GM23338 (cell line): ENCODE measurements at regions not wholly inside any gene's neighbourhood (a gene's known extent, or its start where the extent isn't known, plus 50 kb on each side); places are given as distances from the start of the nearest gene placed in this dataset.
"Not testable (repeated sequence)": the region's sequence is repeated elsewhere in the genome, so short reads cannot be mapped to it uniquely, and the experiment has no call there.

Experiments
- ATAC-seq: fragments of 200-7000 bp; cut with Tn5 transposase; 3 replicates; pipeline ENCODE4 v1.9.1; 2020
- DNase-seq: peaks from one replicate; pipeline ENCODE4 v3.0.0-alpha.2; 2015; ENCODE audit warnings: low spot score
- H2AFZ ChIP-seq: fragments of 200-600 bp; sonication (generic); 2 replicates; pipeline ENCODE4 v1.8.0; 2016; ENCODE audit warnings: antibody characterized with exemption, mild to moderate bottlenecking, moderate library complexity
- H3F3A ChIP-seq: fragments of 200-600 bp; sonication (generic); replicated peaks from 2 replicates; pipeline ENCODE4 v1.8.0; 2017; ENCODE audit warnings: antibody characterized with exemption, mixed run types, low read depth
- H3K27ac ChIP-seq: fragments of 200-600 bp; sonication (generic); 2 replicates; pipeline ENCODE4 v1.6.1; 2016; ENCODE audit warnings: low read depth
- H3K27me3 ChIP-seq: fragments of 200-600 bp; sonication (generic); 2 replicates; pipeline ENCODE4 v1.8.0; 2016; ENCODE audit warnings: mild to moderate bottlenecking, mixed run types, moderate library complexity; ENCODE audit not compliant: insufficient read depth
- H3K36me3 ChIP-seq: fragments of 200-600 bp; sonication (generic); 2 replicates; pipeline ENCODE4 v1.8.0; 2016; ENCODE audit warnings: mild to moderate bottlenecking; ENCODE audit not compliant: insufficient read depth
- H3K4me1 ChIP-seq: fragments of 200-600 bp; sonication (generic); 2 replicates; pipeline ENCODE4 v1.8.0; 2016; ENCODE audit warnings: mild to moderate bottlenecking, moderate library complexity; ENCODE audit not compliant: insufficient read depth
- H3K4me2 ChIP-seq: fragments of 200-600 bp; sonication (generic); 2 replicates; pipeline ENCODE4 v1.7.1; 2017; ENCODE audit warnings: mixed run types
- H3K4me3 ChIP-seq: fragments of 200-600 bp; sonication (generic); 2 replicates; pipeline ENCODE4 v1.6.1; 2016; ENCODE audit warnings: mixed run types
- H3K79me2 ChIP-seq: fragments of 200-600 bp; sonication (generic); replicated peaks from 2 replicates; pipeline ENCODE4 v1.8.0; 2017; ENCODE audit warnings: mild to moderate bottlenecking; ENCODE audit not compliant: insufficient read depth
- H3K9me2 ChIP-seq: fragments of 200-600 bp; sonication (generic); 2 replicates; pipeline ENCODE4 v1.8.0; 2017; ENCODE audit not compliant: insufficient read depth
- H4K20me1 ChIP-seq: fragments of 200-600 bp; sonication (generic); replicated peaks from 2 replicates; pipeline ENCODE4 v1.8.0; 2017; ENCODE audit warnings: mild to moderate bottlenecking; ENCODE audit not compliant: insufficient read depth
- H3K27ac Mint-ChIP-seq: 2 replicates; pipeline ENCODE4 v1.8.0; 2020; ENCODE audit warnings: inconsistent platforms, mild to moderate bottlenecking, moderate library complexity, mixed read lengths
- H3K27me3 Mint-ChIP-seq: 3 replicates; pipeline ENCODE4 v1.8.0; 2022; ENCODE audit warnings: low read depth, mild to moderate bottlenecking, moderate library complexity, mixed read lengths, inconsistent platforms; ENCODE audit not compliant: insufficient read depth, poor library complexity
- H3K36me3 Mint-ChIP-seq: 3 replicates; pipeline ENCODE4 v1.8.0; 2021; ENCODE audit warnings: low read depth, mild to moderate bottlenecking, inconsistent platforms, moderate library complexity, mixed read lengths
- H3K4me1 Mint-ChIP-seq: 3 replicates; pipeline ENCODE4 v1.8.0; 2020; ENCODE audit warnings: mild to moderate bottlenecking, inconsistent platforms, mixed read lengths
- H3K4me3 Mint-ChIP-seq: 3 replicates; pipeline ENCODE4 v1.8.0; 2021; ENCODE audit warnings: moderate library complexity, mild to moderate bottlenecking, inconsistent platforms, mixed read lengths
- H3K9me3 Mint-ChIP-seq: 3 replicates; pipeline ENCODE4 v1.8.0; 2020; ENCODE audit warnings: moderate library complexity, mild to moderate bottlenecking, inconsistent platforms, mixed read lengths
- ETS1 ChIP-seq: IDR thresholded peaks from 2 replicates; pipeline ENCODE4 v1.6.1; 2016; ENCODE audit warnings: antibody characterized with exemption
- EZH2 ChIP-seq: fragments of 200-600 bp; sonication (generic); IDR thresholded peaks from one replicate; pipeline ENCODE4 v1.8.0; 2017; ENCODE audit warnings: antibody characterized with exemption, mild to moderate bottlenecking, low read depth; ENCODE audit not compliant: unreplicated experiment
- JUNB ChIP-seq: IDR thresholded peaks from one replicate; pipeline ENCODE4 v1.6.1; 2016; ENCODE audit warnings: antibody characterized with exemption; ENCODE audit not compliant: unreplicated experiment
- STAT1 ChIP-seq: IDR thresholded peaks from one replicate; pipeline ENCODE4 v1.6.1; 2016; ENCODE audit warnings: antibody characterized with exemption; ENCODE audit not compliant: unreplicated experiment
- ZNF114 ChIP-seq: fragments of 250-450 bp; sonication (Bioruptor Pico); IDR thresholded peaks from 2 replicates; pipeline ENCODE4 v1.5.0; 2020; ENCODE audit warnings: mild to moderate bottlenecking, moderate library complexity
- ZNF331 ChIP-seq: fragments of 250-450 bp; sonication (Bioruptor Pico); IDR thresholded peaks from 2 replicates; pipeline ENCODE4 v1.5.0; 2020; ENCODE audit warnings: low read depth, mild to moderate bottlenecking, moderate library complexity

GRCh38 chr3:75951941-75952340 lies 166.6 kb upstream of the ZNF717 start (continued):
- no peak for TF ChIP-seq JUNB
- TF ChIP-seq ZNF331 (CRISPR knock-in tag), result no peak
- no peak for TF ChIP-seq EZH2
- no peak for TF ChIP-seq ZNF114 (CRISPR knock-in tag)

DNA sequence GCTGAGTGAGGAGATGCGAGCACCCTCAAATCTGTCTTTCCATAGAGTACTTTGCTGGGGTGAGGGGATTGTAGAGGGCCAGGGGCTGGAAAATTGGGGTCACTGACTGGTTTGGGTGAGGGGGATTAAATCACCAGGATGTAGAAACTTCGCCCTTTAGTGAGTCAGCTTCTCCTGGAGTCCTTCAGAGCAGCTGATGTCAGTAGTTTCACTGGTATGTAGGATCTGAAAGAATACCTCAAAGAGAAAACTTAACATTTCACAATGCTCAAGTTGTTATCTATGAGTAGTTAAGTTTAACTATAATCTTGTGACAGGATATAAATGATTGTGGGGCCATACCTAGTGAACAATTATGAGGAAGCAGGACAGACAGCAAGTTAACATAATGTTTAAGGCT lies 174.7 kb upstream of the ZNF717 start:
- H3K4me3 Mint-ChIP-seq, H3K27ac Mint-ChIP-seq, H3K4me2 ChIP-seq, H4K20me1 ChIP-seq, H3K36me3 ChIP-seq, H3K27me3 ChIP-seq, H3K4me3 ChIP-seq, H3F3A ChIP-seq, H3K27me3 Mint-ChIP-seq, ATAC-seq, H2AFZ ChIP-seq, H3K4me1 Mint-ChIP-seq, H3K4me1 ChIP-seq, H3K79me2 ChIP-seq, DNase-seq, H3K27ac ChIP-seq, H3K9me2 ChIP-seq: not testable (repeated sequence)
- Mint-ChIP-seq H3K9me3 (peaks cover 15% of the 10 kb centered on the region), H3K36me3 (peaks cover 22% of the 10 kb centered on the region)

DNA sequence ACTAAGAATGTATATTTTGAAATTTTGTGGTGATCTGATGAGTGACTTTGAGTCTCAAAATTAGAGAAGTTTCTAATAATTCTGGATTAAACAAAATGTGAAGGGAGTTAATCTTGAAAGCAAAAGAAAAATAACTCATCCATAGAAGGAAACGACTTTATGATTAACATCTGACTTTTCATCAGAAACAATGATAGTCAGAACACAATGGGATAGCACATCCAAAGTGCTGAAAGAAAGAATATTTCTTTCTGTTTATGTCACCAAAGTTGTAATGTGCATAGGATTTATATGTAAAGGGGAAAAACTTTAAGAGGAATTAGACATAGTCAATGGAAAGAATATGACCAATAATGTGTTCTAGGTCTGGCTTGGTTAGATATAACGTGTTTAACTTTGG lies 176.7 kb upstream of the ZNF717 start:
- DNase-seq, H4K20me1 ChIP-seq, H3K9me2 ChIP-seq, ATAC-seq, H3K27ac Mint-ChIP-seq, H3K27ac ChIP-seq, H3K27me3 Mint-ChIP-seq, H3F3A ChIP-seq, H3K36me3 ChIP-seq, H3K4me3 Mint-ChIP-seq, H2AFZ ChIP-seq, H3K4me1 Mint-ChIP-seq, H3K79me2 ChIP-seq, H3K4me3 ChIP-seq, H3K4me2 ChIP-seq, H3K4me1 ChIP-seq, H3K27me3 ChIP-seq: not testable (repeated sequence)
- peaks cover 22% of the 10 kb centered on the region for H3K36me3 Mint-ChIP-seq
- H3K9me3 Mint-ChIP-seq, result peaks cover 15% of the 10 kb centered on the region

- H3K4me2 ChIP-seq, result no peak overlapping the region
- ATAC-seq, result no peak
- no peaks in the 10 kb centered on the region for H4K20me1 ChIP-seq
- TF ChIP-seq JUNB (no peak), STAT1 (no peak), ETS1 (no peak), ZNF331 (CRISPR knock-in tag) (no peak)
- peaks cover 8% of the 10 kb centered on the region for H3K9me3 Mint-ChIP-seq
- 0 out of 2 replicates have a peak, but pooled peaks cover under 1% of the 10 kb centered on the region for H3K9me2 ChIP-seq
- no peaks in the 10 kb centered on the region for H3K27me3 Mint-ChIP-seq
- no peak overlapping the region for H3K27ac Mint-ChIP-seq
- no peaks in the 10 kb centered on the region for H3K4me1 Mint-ChIP-seq
- no peaks in the 10 kb centered on the region for H3F3A ChIP-seq
- no peak for DNase-seq
- no peak overlapping the region for H3K27ac ChIP-seq
- no peak overlapping the region for H3K4me3 ChIP-seq
- no peaks in the 10 kb centered on the region for H3K4me1 ChIP-seq
- H3K27me3 ChIP-seq, result no peaks in the 10 kb centered on the region
- H3K4me3 Mint-ChIP-seq, result no peak overlapping the region
- H3K36me3 Mint-ChIP-seq, result peaks cover 12% of the 10 kb centered on the region
- H3K36me3 ChIP-seq, result no peaks in the 10 kb centered on the region
- no peak overlapping the region for H2AFZ ChIP-seq
- H3K79me2 ChIP-seq, result no peaks in the 10 kb centered on the region
Observed at GRCh38 chr3:75967071-75967470, 181.7 kb upstream of the ZNF717 start.
